ENCODE measurements at regions not wholly inside any gene's neighbourhood (a gene's known extent, or its start where the extent isn't known, plus 50 kb on each side); places are given as distances from the start of the nearest gene placed in this dataset.

- H3K4me3 ChIP-seq (ENCODE audit: control insufficient read depth, low read depth, low read length), result no peak overlapping the region
- no peak for DNase-seq (ENCODE audit: low read depth)
- TF ChIP-seq CTCF (IDR thresholded peaks at IDR 0.05; ENCODE audit: control insufficient read depth, insufficient read depth, low read depth, low read length, missing control alignments), result no peak
Measured at GRCh38 chr1:103363008-103363365, 162.5 kb upstream of the RNPC3 start.

- TF ChIP-seq CTCF (IDR thresholded peaks at IDR 0.05; ENCODE audit: control insufficient read depth, insufficient read depth, low read depth, low read length, missing control alignments), result no peak
- DNase-seq (ENCODE audit: low read depth), result no peak
- H3K4me3 ChIP-seq (ENCODE audit: control insufficient read depth, low read depth, low read length), result no peak overlapping the region
Measured at GRCh38 chr1:103362348-103363007, 163.0 kb upstream of the RNPC3 start.

GRCh38 chr1:103353391-103353790 lies 172.1 kb upstream of the RNPC3 start:
- peak; percentile 37 for DNase-seq (ENCODE audit: low read depth)
- H3K4me3 ChIP-seq (ENCODE audit: control insufficient read depth, low read depth, low read length), result no peak overlapping the region
- no peak for TF ChIP-seq CTCF (IDR thresholded peaks at IDR 0.05; ENCODE audit: control insufficient read depth, insufficient read depth, low read depth, low read length, missing control alignments)

GRCh38 chr1:103348136-103348535 lies 177.4 kb upstream of the RNPC3 start:
- TF ChIP-seq CTCF (IDR thresholded peaks at IDR 0.05; ENCODE audit: control insufficient read depth, insufficient read depth, low read depth, low read length, missing control alignments), result no peak
- no peak for DNase-seq (ENCODE audit: low read depth)
- no peak overlapping the region for H3K4me3 ChIP-seq (ENCODE audit: control insufficient read depth, low read depth, low read length)

GRCh38 chr1:103344930-103345329 lies 180.6 kb upstream of the RNPC3 start:
- no peak for DNase-seq (ENCODE audit: low read depth)
- H3K4me3 ChIP-seq (ENCODE audit: control insufficient read depth, low read depth, low read length), result no peak overlapping the region
- TF ChIP-seq CTCF (IDR thresholded peaks at IDR 0.05; ENCODE audit: control insufficient read depth, insufficient read depth, low read depth, low read length, missing control alignments), result no peak

- no peak overlapping the region for H3K4me3 ChIP-seq (ENCODE audit: control insufficient read depth, low read depth, low read length)
- no peak for TF ChIP-seq CTCF (IDR thresholded peaks at IDR 0.05; ENCODE audit: control insufficient read depth, insufficient read depth, low read depth, low read length, missing control alignments)
- no peak for DNase-seq (ENCODE audit: low read depth)
Measured at GRCh38 chr1:103341377-103341880, 184.1 kb upstream of the RNPC3 start.

Measured in AG09309 (cell line).